RPMI8226 (cell line): ENCODE measurements at regions not wholly inside any gene's neighbourhood (a gene's known extent, or its start where the extent isn't known, plus 50 kb on each side); places are given as distances from the start of the nearest gene placed in this dataset.

ENCODE experiments used
- DNase-seq: peaks from one replicate; pipeline ENCODE4 v3.0.0-alpha.2; 2015

DNA sequence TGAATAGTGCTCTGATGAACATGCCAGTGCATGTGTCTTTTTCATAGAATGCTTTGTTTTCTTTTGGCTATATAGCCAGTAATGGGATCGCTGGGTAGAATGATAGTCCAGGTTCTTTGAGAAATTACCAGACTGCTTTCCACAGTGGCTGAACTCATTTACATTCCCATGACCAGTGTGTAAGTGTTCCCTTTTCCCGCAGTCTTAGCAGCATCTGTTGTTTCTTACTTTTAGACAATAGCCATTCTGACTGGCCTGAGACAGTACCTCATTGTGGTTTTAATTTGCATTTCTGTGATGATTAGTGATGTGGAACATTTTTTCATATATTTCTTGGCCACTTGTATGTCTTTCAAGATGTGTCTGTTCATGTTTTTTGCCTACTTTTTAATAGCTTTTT, 784.5 kb downstream of the USP25 start:
- no peak for DNase-seq

- DNase-seq, result no peak
These were observed 787.6 kb downstream of the USP25 start for GRCh38 chr21:16517383-16517782.

- no peak for DNase-seq
These were observed 789.3 kb downstream of the USP25 start for GRCh38 chr21:16519036-16519435.

- DNase-seq, result no peak
These were observed 789.9 kb downstream of the USP25 start for GRCh38 chr21:16519644-16520043.

DNA sequence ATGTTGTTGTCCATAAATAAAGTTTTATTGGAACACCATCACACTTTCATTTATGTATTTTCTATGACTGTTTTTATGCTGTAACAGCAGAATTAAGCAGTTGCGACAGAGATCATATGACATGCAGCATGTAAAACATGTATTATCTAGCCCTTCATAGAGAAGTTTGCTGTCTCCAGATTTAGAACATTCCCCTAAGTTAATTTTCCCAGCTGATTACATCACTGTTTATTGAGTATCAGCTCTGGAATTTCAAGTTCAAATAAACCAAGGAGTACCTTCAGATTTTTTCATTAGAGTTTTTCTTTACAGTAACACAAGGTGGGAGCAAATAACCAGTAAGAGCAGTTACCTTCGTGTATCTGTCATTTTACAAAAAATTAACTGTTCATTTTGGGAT, 792.8 kb downstream of the USP25 start:
- no peak for DNase-seq

- DNase-seq, result no peak
These were observed 800.9 kb downstream of the USP25 start for GRCh38 chr21:16530656-16531055.

DNA sequence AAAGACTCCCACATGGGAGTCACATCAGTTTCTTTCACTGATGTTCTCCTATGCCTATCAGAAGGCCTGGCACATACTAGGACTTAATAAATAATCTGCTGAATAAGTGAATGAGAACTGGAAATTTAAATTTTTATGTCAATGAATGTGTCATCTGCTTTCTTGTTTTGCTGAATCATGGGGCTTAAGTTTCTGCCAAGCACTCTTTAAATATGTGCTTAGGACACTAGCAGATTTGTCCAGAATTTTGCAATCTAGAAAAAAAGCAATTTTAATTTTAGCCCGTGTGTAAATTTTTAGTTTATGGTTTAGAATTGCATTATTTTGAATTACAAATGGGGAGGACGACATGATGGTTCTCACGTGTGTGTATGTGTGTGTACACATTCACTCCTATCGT, 803.1 kb downstream of the USP25 start:
- no peak for DNase-seq

GRCh38 chr21:16533692-16534407, 804.1 kb downstream of the USP25 start:
- DNase-seq, result no peak

GRCh38 chr21:16534408-16535101, 804.8 kb downstream of the USP25 start:
- DNase-seq, result no peak

- no peak for DNase-seq
These were observed 805.3 kb downstream of the USP25 start for GRCh38 chr21:16535102-16535422.

GRCh38 chr21:16535626-16536025, 805.8 kb downstream of the USP25 start:
- DNase-seq, result no peak

DNA sequence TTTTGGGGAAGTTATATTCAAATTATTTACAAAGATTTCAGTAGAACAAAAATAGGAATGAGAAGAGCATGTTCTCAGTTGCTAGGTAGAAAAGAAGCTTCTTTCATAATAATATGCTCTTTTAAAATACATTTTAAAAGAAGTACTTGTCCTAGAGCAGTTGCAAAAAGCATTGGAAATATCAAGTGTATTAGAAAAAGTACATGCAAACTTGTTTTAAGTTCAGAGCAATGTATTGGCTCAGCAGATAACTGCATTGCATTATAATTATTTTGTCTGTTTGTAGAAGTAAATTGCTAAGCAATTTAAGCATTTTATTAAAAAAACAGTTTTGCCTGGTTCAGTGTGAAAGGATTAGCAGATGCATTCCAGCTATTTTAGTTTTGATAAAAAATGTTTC, 806.4 kb downstream of the USP25 start:
- no peak for DNase-seq

- no peak for DNase-seq
These were observed 807.1 kb downstream of the USP25 start for GRCh38 chr21:16536643-16537434.

- DNase-seq, result no peak
These were observed 807.7 kb downstream of the USP25 start for GRCh38 chr21:16537501-16537900.

DNA sequence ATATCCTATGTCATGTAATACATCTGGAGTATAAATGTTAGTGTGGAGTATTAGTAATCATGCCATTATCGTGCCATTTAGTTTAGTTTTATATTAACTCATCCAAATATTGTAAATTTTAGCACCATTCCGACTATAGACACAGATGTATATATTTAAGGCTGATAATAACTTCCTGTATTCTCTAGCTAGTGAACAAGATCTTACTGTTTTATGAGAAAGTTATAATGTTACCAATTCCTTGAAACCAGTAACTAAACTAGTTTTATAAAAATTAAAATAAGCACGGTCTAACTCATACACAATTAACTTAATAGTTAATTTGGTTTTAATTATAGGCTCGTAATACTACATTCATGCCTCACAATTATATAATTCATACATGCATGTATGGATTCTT, 808.6 kb downstream of the USP25 start:
- DNase-seq, result no peak

- no peak for DNase-seq
These were observed 809.2 kb downstream of the USP25 start for GRCh38 chr21:16538936-16539440.

- DNase-seq, result no peak
These were observed 811.4 kb downstream of the USP25 start for GRCh38 chr21:16540966-16541727.

GRCh38 chr21:16550118-16550517, 820.3 kb downstream of the USP25 start:
- no peak for DNase-seq

DNA sequence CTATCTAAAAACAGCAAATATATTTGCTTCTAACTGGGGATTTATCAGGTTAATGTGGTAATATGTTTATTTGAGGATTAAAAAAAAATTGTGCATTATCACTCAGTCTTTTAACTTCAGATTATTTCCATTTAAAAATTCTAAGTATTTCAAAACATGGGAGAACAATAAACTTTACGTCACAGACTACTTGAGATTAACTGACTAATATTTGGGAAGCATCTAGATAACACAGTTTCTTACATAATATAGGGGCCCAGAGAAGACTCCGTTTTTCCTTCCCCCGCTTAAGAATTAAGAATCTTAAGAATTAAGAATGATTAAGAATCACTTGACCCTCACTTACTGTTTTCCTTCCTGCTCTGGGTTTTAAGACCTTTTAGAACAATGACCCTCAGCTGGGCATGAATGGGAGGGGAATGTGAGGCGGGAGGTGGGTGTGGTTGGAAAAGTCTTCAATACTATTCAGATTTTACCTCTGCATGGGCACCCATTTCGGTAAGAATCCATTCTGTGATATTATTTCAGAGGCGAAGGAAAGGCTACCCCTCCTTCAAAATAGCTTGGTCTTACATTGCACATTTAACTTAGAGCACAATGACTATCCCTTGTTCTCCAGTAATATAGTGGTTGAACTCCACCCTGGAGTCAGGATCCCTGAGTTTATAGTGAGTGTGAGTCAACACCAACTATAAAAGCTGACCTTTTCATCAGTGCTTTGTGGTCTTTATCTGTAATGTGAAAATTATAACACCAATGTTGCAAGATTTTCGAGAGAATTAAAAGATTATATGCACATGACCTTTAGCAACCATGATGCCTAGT, 821.3 kb downstream of the USP25 start:
- DNase-seq, result no peak

- DNase-seq, result no peak
These were observed 823.1 kb downstream of the USP25 start for GRCh38 chr21:16552880-16553279.

- DNase-seq, result no peak
These were observed 824.7 kb downstream of the USP25 start for GRCh38 chr21:16554503-16554902.

DNA sequence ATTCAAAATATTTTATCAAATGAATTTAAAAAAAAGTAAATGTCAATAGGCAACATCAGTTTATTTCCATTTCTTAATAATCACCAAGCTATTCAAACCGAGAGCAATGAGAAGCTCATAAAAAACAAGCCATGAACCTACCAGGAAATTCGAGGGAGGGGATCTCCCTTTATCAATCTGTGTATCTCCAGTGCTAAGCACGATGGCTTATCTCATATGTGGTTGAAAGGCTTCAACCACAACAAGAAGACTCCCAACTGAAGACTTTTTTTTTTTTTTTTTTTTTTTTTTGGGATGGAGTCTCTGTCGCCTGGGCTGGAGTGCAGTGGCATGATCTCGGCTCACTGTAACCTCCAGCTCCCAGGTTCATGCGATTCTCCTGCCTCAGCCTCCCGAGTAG, 833.3 kb downstream of the USP25 start:
- DNase-seq, result no peak
